GM04503 (cell line): ENCODE measurements at regions not wholly inside any gene's neighbourhood (a gene's known extent, or its start where the extent isn't known, plus 50 kb on each side); places are given as distances from the start of the nearest gene placed in this dataset.

ENCODE experiments used
- DNase-seq: peaks from one replicate; pipeline ENCODE4 v3.0.0-alpha.2; 2012; ENCODE audit warnings: low read depth

GRCh38 chr15:93428807-93429351, 339.9 kb upstream of the RGMA start:
- DNase-seq: no peak

GRCh38 chr15:93428150-93428549, 339.1 kb upstream of the RGMA start:
- no peak for DNase-seq

- no peak for DNase-seq
Measured at GRCh38 chr15:93424131-93424530, 335.1 kb upstream of the RGMA start.

GRCh38 chr15:93422476-93422875, 333.5 kb upstream of the RGMA start:
- no peak for DNase-seq

GRCh38 chr15:93420477-93420876, 331.5 kb upstream of the RGMA start:
- DNase-seq: no peak

GRCh38 chr15:93420050-93420452, 331.0 kb upstream of the RGMA start:
- no peak for DNase-seq

GRCh38 chr15:93418566-93418965, 329.6 kb upstream of the RGMA start:
- no peak for DNase-seq

- no peak for DNase-seq
Measured at GRCh38 chr15:93417631-93418030, 328.6 kb upstream of the RGMA start.

- DNase-seq: no peak
Measured at GRCh38 chr15:93417156-93417555, 328.1 kb upstream of the RGMA start.

- DNase-seq: no peak
Measured at GRCh38 chr15:93415576-93415975, 326.6 kb upstream of the RGMA start.

- no peak for DNase-seq
Measured at GRCh38 chr15:93414576-93415231, 325.7 kb upstream of the RGMA start.

GRCh38 chr15:93413745-93414144, 324.7 kb upstream of the RGMA start:
- DNase-seq: no peak

GRCh38 chr15:93399121-93399520, 310.1 kb upstream of the RGMA start:
- no peak for DNase-seq

GRCh38 chr15:93389211-93389610, 300.2 kb upstream of the RGMA start:
- no peak for DNase-seq

GRCh38 chr15:93384886-93385285, 295.9 kb upstream of the RGMA start:
- no peak for DNase-seq

- DNase-seq: no peak
Measured at GRCh38 chr15:93382200-93382820, 293.3 kb upstream of the RGMA start.

GRCh38 chr15:93378558-93378957, 289.5 kb upstream of the RGMA start:
- DNase-seq: no peak

GRCh38 chr15:93372865-93373223, 283.8 kb upstream of the RGMA start:
- DNase-seq: no peak

- DNase-seq: no peak
Measured at GRCh38 chr15:93372208-93372864, 283.3 kb upstream of the RGMA start.

- DNase-seq: no peak
Measured at GRCh38 chr15:93366387-93367100, 277.5 kb upstream of the RGMA start.

- no peak for DNase-seq
Measured at GRCh38 chr15:93362821-93363220, 273.8 kb upstream of the RGMA start.

- DNase-seq: no peak
Measured at GRCh38 chr15:93362203-93362602, 273.2 kb upstream of the RGMA start.

GRCh38 chr15:93361703-93362102, 272.7 kb upstream of the RGMA start:
- DNase-seq: no peak
